Smooth muscle cell (in vitro differentiated cells): ENCODE measurements at regions not wholly inside any gene's neighbourhood (a gene's known extent, or its start where the extent isn't known, plus 50 kb on each side); places are given as distances from the start of the nearest gene placed in this dataset.

Experiments
- DNase-seq: peaks from one replicate; lab custom pipeline; 2025; ENCODE audit not compliant: unreplicated experiment; lab: John Stamatoyannopoulos, UW
- H2AFZ ChIP-seq: fragments of 200-600 bp; sonication (generic); 2 replicates; pipeline ENCODE4 v1.6.0; 2016; ENCODE audit warnings: antibody characterized with exemption, low read depth, mild to moderate bottlenecking
- H3F3A ChIP-seq: fragments of 200-600 bp; sonication (generic); 2 replicates; pipeline ENCODE4 v1.6.0; 2017; ENCODE audit warnings: antibody characterized with exemption, low read depth
- H3K27ac ChIP-seq: fragments of 200-600 bp; sonication (generic); 2 replicates; pipeline ENCODE4 v1.5.1; 2016; ENCODE audit warnings: low read depth, mild to moderate bottlenecking
- H3K27me3 ChIP-seq: fragments of 200-600 bp; sonication (generic); 2 replicates; pipeline ENCODE4 v1.6.1; 2016; ENCODE audit warnings: low read depth, mild to moderate bottlenecking
- H3K36me3 ChIP-seq: fragments of 200-600 bp; sonication (generic); 2 replicates; pipeline ENCODE4 v1.5.1; 2016; ENCODE audit warnings: low read depth
- H3K4me1 ChIP-seq: fragments of 200-600 bp; sonication (generic); 2 replicates; pipeline ENCODE4 v1.5.1; 2016; ENCODE audit warnings: low read depth
- H3K4me2 ChIP-seq: fragments of 200-600 bp; sonication (generic); 2 replicates; pipeline ENCODE4 v1.6.0; 2016; ENCODE audit warnings: mild to moderate bottlenecking
- H3K4me3 ChIP-seq: fragments of 200-600 bp; sonication (generic); 2 replicates; pipeline ENCODE4 v1.5.1; 2016; ENCODE audit warnings: mild to moderate bottlenecking
- H3K79me2 ChIP-seq: fragments of 200-600 bp; sonication (generic); 2 replicates; pipeline ENCODE4 v1.6.0; 2016; ENCODE audit warnings: low read depth, mild to moderate bottlenecking
- H3K9ac ChIP-seq: fragments of 200-600 bp; sonication (generic); 2 replicates; pipeline ENCODE4 v1.6.0; 2016; ENCODE audit warnings: low read depth
- H3K9me3 ChIP-seq: fragments of 200-600 bp; sonication (generic); replicated peaks from 2 replicates; pipeline ENCODE4 v1.5.1; 2016; ENCODE audit warnings: low read depth
- H4K20me1 ChIP-seq: fragments of 200-600 bp; sonication (generic); 2 replicates; pipeline ENCODE4 v1.6.0; 2016; ENCODE audit warnings: low read depth
- CTCF ChIP-seq: fragments of 200-600 bp; sonication (generic); IDR thresholded peaks from 2 replicates; pipeline ENCODE4 v1.5.1; 2017; ENCODE audit warnings: borderline replicate concordance, mild to moderate bottlenecking, antibody characterized with exemption; ENCODE audit not compliant: insufficient read depth, poor library complexity, severe bottlenecking
- WGBS: methylation state at CpG from one replicate; pipeline ENCODE4 v1.1.7; 2016; ENCODE audit warnings: low lambda C conversion rate; 5-methylcytosine and 5-hydroxymethylcytosine counted together

GRCh38 chr11:115911613-115912346, 407.6 kb upstream of the CADM1 start:
- H3K9ac ChIP-seq = no peak overlapping the region
- H3K27ac ChIP-seq = no peak overlapping the region
- peak overlapping the region; percentile 30 for H3K4me2 ChIP-seq
- no peak for TF ChIP-seq CTCF
- no peak overlapping the region for H3K4me3 ChIP-seq
- no peaks in the 10 kb centered on the region for H4K20me1 ChIP-seq
- no peaks in the 10 kb centered on the region for H3F3A ChIP-seq
- no peaks in the 10 kb centered on the region for H3K79me2 ChIP-seq
- no peak overlapping the region for H2AFZ ChIP-seq
- peaks cover 10% of the 10 kb centered on the region for H3K27me3 ChIP-seq
- WGBS = 77% methylated on average over 14 of the region's 14 CpGs
- peaks cover 14% of the 10 kb centered on the region for H3K4me1 ChIP-seq
- DNase-seq = no peak
- H3K36me3 ChIP-seq = no peaks in the 10 kb centered on the region
- H3K9me3 ChIP-seq = no peaks in the 10 kb centered on the region

GRCh38 chr11:115910379-115910778, 406.2 kb upstream of the CADM1 start:
- Histone ChIP-seq H3K4me3 (no peak overlapping the region), H3K79me2 (no peaks in the 10 kb centered on the region), H3F3A (no peaks in the 10 kb centered on the region), H3K36me3 (no peaks in the 10 kb centered on the region), H2AFZ (no peak overlapping the region), H3K27me3 (peaks cover 10% of the 10 kb centered on the region), H3K4me2 (peak overlapping the region; percentile 49), H3K4me1 (peaks cover 14% of the 10 kb centered on the region), H3K27ac (no peak overlapping the region), H4K20me1 (no peaks in the 10 kb centered on the region), H3K9ac (no peak overlapping the region), H3K9me3 (no peaks in the 10 kb centered on the region)
- TF ChIP-seq CTCF = no peak
- 43% methylated on average over 1 of the region's 1 CpG for WGBS
- no peak for DNase-seq

- peak overlapping the region; percentile 55 for H3K4me2 ChIP-seq
- H3K27me3 ChIP-seq = no peaks in the 10 kb centered on the region
- 5% methylated on average over 3 of the region's 3 CpGs for WGBS
- H3K4me1 ChIP-seq = peaks cover 2% of the 10 kb centered on the region
- H3K27ac ChIP-seq = peak overlapping the region; percentile 33
- no peaks in the 10 kb centered on the region for H3K36me3 ChIP-seq
- no peaks in the 10 kb centered on the region for H3F3A ChIP-seq
- no peak for TF ChIP-seq CTCF
- no peak for DNase-seq
- H3K9ac ChIP-seq = no peak overlapping the region
- no peaks in the 10 kb centered on the region for H4K20me1 ChIP-seq
- H3K9me3 ChIP-seq = no peaks in the 10 kb centered on the region
- no peak overlapping the region for H2AFZ ChIP-seq
- no peak overlapping the region for H3K4me3 ChIP-seq
- no peaks in the 10 kb centered on the region for H3K79me2 ChIP-seq
These were observed 402.0 kb upstream of the CADM1 start for GRCh38 chr11:115906171-115906570.
